Breast epithelium (tissue), 4 donors: ENCODE measurements at regions not wholly inside any gene's neighbourhood (a gene's known extent, or its start where the extent isn't known, plus 50 kb on each side); places are given as distances from the start of the nearest gene placed in this dataset.

Experiments used
- DNase-seq, 2 donors: peaks; one replicate each; pipeline ENCODE4 v3.0.0-alpha.2; 2019; ENCODE audit warnings: low spot score in 2 of 2
- H3K27ac ChIP-seq, 2 donors: fragments of 200-600 bp; sonication (generic) in 1 of 2; one replicate each; pipeline ENCODE4 v1.5.1; 2016 to 2019; ENCODE audit warnings: mild to moderate bottlenecking in 1 of 2
- H3K27me3 ChIP-seq, 2 donors: fragments of 200-600 bp; sonication (generic) in 1 of 2; one replicate each; pipeline versions ENCODE4 v1.5.1 to v1.6.0; 2017 to 2019; ENCODE audit warnings: control low read depth in 1 of 2, mild to moderate bottlenecking in 1 of 2
- H3K36me3 ChIP-seq: fragments of 200-600 bp; one replicate; pipeline ENCODE4 v1.5.1; 2019
- H3K4me1 ChIP-seq, 2 donors: fragments of 200-600 bp; sonication (generic); one replicate each; pipeline ENCODE4 v1.5.1; 2016 to 2019; ENCODE audit warnings: control low read depth in 1 of 2
- H3K4me3 ChIP-seq, 3 donors: fragments of 200-600 bp; sonication (generic); 1 replicate in 2 of 3; 2 replicates in 1 of 3; pipeline ENCODE4 v1.5.1; 2016 to 2019; ENCODE audit warnings: mild to moderate bottlenecking in 3 of 3, moderate library complexity in 2 of 3
- H3K9me3 ChIP-seq, 2 donors: fragments of 200-600 bp; sonication (generic) in 1 of 2; one replicate each; pipeline ENCODE4 v1.5.1; 2016 to 2019; ENCODE audit warnings: control low read depth in 1 of 2
- POLR2A ChIP-seq: fragments of 450-650 bp; IDR thresholded peaks from one replicate; pipeline ENCODE4 v1.6.1; 2016; ENCODE audit warnings: antibody characterized with exemption, mild to moderate bottlenecking, moderate library complexity
- POLR2AphosphoS5 ChIP-seq, 3 donors: sonication (generic); formaldehyde crosslinking; IDR thresholded peaks; one replicate each; pipeline ENCODE4 v1.6.1; 2017; ENCODE audit warnings: antibody characterized with exemption in 3 of 3
- intact Hi-C: fragments of 100-400 bp; cut with DNase I; formaldehyde crosslinking; loops from one replicate; pipeline ENCODE4 v1.15.1; 2023; ENCODE audit warnings: low total_unique reads
- TF ChIP-seq, protein P1 (sequence below), 3 donors: fragments of 450-650 bp; IDR thresholded peaks; one replicate each; pipeline ENCODE4 v1.5.1; 2016 to 2017; ENCODE audit warnings: antibody characterized with exemption in 3 of 3, mild to moderate bottlenecking in 3 of 3, moderate library complexity in 3 of 3

DNA sequence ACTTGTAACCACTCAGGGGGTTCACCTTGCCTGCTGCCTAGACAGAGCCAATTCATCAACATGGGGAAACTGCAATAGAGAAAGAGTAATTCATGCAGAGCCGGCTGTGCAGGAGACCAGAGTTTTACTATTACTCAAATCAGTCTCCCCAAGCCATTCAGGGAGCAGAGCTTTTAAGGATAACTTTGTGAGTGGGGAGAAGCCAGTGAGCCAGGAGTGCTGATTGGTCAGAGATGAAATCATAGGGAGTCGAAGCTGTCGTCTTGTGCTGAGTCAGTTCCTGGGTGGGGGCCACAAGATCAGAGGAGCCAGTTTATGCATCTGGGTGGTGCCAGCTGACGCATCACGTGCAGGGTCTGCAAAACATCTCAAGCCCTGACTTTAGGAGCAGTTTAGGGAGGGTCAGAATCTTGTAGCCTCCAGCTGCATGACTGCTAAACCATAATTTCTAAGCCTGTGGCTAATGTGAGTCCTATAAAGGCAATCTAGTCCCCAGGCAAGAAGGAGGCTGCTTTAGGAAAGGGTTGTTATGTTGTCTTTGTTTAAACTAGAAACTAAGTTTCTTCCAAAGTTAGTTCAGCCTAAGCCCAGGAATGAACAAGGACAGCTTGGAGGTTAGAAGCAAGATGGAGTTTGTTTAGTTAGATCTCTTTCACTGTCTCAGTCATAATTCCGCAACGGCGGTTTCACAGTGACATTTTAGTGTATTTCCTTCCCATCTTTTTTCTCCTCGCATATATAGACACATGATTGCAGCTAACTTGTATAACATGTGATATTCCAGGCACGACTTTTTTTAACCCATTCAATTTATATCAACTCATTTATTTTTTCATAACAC, 68.9 kb upstream of the NCOR2 start:
- H3K4me1 ChIP-seq: no peaks in the 10 kb centered on the region
- no peaks in the 10 kb centered on the region for H3K27me3 ChIP-seq
- H3K36me3 ChIP-seq: no peaks in the 10 kb centered on the region
- no peaks in the 10 kb centered on the region for H3K9me3 ChIP-seq
- no peak overlapping the region for H3K4me3 ChIP-seq
- no peak for TF ChIP-seq POLR2AphosphoS5 (IDR thresholded peaks at IDR 0.05)
- TF ChIP-seq POLR2A: no peak
- TF ChIP-seq, protein P1, sequence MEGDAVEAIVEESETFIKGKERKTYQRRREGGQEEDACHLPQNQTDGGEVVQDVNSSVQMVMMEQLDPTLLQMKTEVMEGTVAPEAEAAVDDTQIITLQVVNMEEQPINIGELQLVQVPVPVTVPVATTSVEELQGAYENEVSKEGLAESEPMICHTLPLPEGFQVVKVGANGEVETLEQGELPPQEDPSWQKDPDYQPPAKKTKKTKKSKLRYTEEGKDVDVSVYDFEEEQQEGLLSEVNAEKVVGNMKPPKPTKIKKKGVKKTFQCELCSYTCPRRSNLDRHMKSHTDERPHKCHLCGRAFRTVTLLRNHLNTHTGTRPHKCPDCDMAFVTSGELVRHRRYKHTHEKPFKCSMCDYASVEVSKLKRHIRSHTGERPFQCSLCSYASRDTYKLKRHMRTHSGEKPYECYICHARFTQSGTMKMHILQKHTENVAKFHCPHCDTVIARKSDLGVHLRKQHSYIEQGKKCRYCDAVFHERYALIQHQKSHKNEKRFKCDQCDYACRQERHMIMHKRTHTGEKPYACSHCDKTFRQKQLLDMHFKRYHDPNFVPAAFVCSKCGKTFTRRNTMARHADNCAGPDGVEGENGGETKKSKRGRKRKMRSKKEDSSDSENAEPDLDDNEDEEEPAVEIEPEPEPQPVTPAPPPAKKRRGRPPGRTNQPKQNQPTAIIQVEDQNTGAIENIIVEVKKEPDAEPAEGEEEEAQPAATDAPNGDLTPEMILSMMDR (IDR thresholded peaks at IDR 0.05): no peak
- intact Hi-C loops: no loop called here
- no peak overlapping the region for H3K27ac ChIP-seq
- no peak for DNase-seq

DNA sequence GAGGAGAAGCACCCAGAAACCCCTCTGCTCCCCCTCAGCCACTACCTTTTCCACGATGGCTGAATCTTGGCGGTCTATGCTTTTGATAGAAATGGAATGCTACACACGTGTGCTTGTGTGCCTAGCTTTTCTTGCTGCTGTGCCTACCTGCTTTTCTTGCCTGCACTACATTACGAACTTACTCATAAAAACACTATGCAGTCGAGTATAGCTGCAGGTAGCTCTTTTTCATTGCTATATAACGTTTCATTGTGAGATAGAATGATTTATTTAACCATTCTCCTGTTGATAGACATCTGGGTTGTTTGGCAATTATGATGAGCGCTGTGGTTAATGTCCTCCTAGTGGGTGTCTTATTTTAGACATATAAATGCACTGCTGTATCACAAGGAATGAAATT, 67.9 kb upstream of the NCOR2 start:
- no peaks in the 10 kb centered on the region for H3K27me3 ChIP-seq
- H3K4me1 ChIP-seq: no peaks in the 10 kb centered on the region
- intact Hi-C loops: no loop called here
- no peaks in the 10 kb centered on the region for H3K36me3 ChIP-seq
- H3K9me3 ChIP-seq: no peaks in the 10 kb centered on the region
- no peak for DNase-seq
- no peak overlapping the region for H3K4me3 ChIP-seq
- TF ChIP-seq, protein P1 (IDR thresholded peaks at IDR 0.05): no peak
- TF ChIP-seq POLR2A (no peak), POLR2AphosphoS5 (IDR thresholded peaks at IDR 0.05) (no peak)
- H3K27ac ChIP-seq: no peak overlapping the region

DNA sequence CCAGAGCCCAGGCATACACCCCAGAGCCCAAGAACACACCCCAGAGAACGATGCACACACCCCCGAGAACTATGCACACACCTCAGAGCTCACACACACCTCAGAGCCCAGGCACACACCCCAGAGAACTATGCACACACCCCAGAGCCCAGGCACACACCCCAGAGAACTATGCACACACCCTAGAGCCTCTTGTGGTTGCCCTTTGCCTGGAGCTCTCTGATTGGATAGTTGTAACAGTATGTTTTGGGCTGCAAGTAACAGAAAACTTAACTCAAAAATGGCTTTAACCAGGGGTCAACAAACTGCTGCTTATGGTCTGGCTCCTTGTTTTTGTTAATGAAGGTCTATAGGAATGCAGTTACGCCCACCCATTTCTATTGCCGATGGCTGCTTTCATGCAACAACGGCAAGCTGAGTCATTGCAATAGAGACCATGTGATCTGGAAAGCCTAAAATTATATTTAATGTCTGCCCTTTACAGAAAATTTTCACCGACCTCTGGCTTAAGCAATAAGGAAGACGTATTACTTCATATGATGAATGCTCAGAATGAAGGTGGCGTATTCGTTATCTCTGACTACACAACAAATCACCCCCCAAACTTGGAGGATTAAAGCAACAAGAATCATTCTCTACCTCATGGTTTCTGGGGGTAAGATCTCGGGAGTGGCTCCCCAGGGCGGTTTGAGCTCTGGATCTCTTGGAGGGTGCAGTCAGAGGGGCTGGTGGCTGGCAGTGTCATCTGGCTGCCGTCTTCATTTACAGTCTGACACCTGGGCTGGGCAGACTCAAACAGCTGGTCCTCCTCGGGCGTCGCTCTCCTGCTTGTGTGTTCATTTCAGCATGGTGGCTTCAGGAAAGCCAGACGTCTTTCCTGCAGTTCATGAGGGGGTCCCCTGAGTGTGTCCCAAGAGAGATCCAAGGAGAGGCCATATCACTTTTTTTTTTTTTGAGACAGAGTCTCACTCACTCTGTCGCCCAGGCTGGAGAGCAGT, 66.3 kb upstream of the NCOR2 start:
- Histone ChIP-seq H3K4me3 (no peak overlapping the region), H3K27ac (no peak overlapping the region), H3K27me3 (no peaks in the 10 kb centered on the region), H3K36me3 (no peaks in the 10 kb centered on the region), H3K4me1 (no peaks in the 10 kb centered on the region), H3K9me3 (no peaks in the 10 kb centered on the region)
- intact Hi-C loops: no loop called here
- TF ChIP-seq, protein P1 (IDR thresholded peaks at IDR 0.05): no peak
- no peak for TF ChIP-seq POLR2AphosphoS5 (IDR thresholded peaks at IDR 0.05)
- no peak for TF ChIP-seq POLR2A
- no peak for DNase-seq

GRCh38 chr12:124632519-124632984, 65.1 kb upstream of the NCOR2 start:
- no peaks in the 10 kb centered on the region for H3K36me3 ChIP-seq
- no peaks in the 10 kb centered on the region for H3K4me1 ChIP-seq
- DNase-seq: no peak
- peak overlapping the region in 1 of 2 donors; percentile 19 for H3K27ac ChIP-seq
- intact Hi-C loops: no loop called here
- H3K4me3 ChIP-seq: no peak overlapping the region
- H3K27me3 ChIP-seq: no peaks in the 10 kb centered on the region
- TF ChIP-seq POLR2A: no peak
- no peak for TF ChIP-seq POLR2AphosphoS5 (IDR thresholded peaks at IDR 0.05)
- TF ChIP-seq, protein P1 (IDR thresholded peaks at IDR 0.05): no peak
- no peaks in the 10 kb centered on the region for H3K9me3 ChIP-seq
